DOHH2 (cell line): ENCODE measurements at regions not wholly inside any gene's neighbourhood (a gene's known extent, or its start where the extent isn't known, plus 50 kb on each side); places are given as distances from the start of the nearest gene placed in this dataset.

Source experiments
- CTCF ChIP-seq: fragments of 200-600 bp; sonication (generic); IDR thresholded peaks from one replicate; pipeline ENCODE4 v1.5.1; 2014; ENCODE audit warnings: antibody characterized with exemption, mild to moderate bottlenecking, low read depth, low read length; ENCODE audit not compliant: poor library complexity, severe bottlenecking
- EZH2phosphoT487 ChIP-seq: fragments of 200-600 bp; sonication (generic); IDR thresholded peaks from 2 replicates; pipeline ENCODE4 v1.6.1; 2017; ENCODE audit warnings: borderline replicate concordance, mild to moderate bottlenecking, antibody characterized with exemption, low read length, moderate library complexity, mixed read lengths

GRCh38 chr20:59451641-59452040, 151.2 kb downstream of the EDN3 start:
- TF ChIP-seq CTCF (no peak), EZH2phosphoT487 (no peak)
